H9 (cell line): ENCODE measurements at regions not wholly inside any gene's neighbourhood (a gene's known extent, or its start where the extent isn't known, plus 50 kb on each side); places are given as distances from the start of the nearest gene placed in this dataset.

Experiments used
- DNase-seq: peaks from one replicate; pipeline ENCODE4 v3.0.0-alpha.2; 2017
- H2AFZ ChIP-seq: one replicate; pipeline ENCODE4 v1.6.1; 2013; ENCODE audit warnings: mild to moderate bottlenecking, low read length, control low read depth, moderate library complexity
- H2AK5ac ChIP-seq: 2 replicates; pipeline ENCODE4 v1.6.1; 2013; ENCODE audit warnings: low read length, control low read depth, mixed read lengths; ENCODE audit not compliant: insufficient read length
- H2BK120ac ChIP-seq: one replicate; pipeline ENCODE4 v1.6.1; 2013; ENCODE audit warnings: low read depth, mild to moderate bottlenecking, low read length, control low read depth, inconsistent platforms; ENCODE audit not compliant: poor library complexity, severe bottlenecking
- H2BK12ac ChIP-seq: 2 replicates; pipeline ENCODE4 v1.6.1; 2013; ENCODE audit warnings: low read length, control low read depth, mixed read lengths, low read depth; ENCODE audit not compliant: insufficient read length
- H2BK15ac ChIP-seq: 2 replicates; pipeline ENCODE4 v1.6.1; 2013; ENCODE audit warnings: low read depth, low read length, control low read depth
- H2BK20ac ChIP-seq: one replicate; pipeline ENCODE4 v1.6.1; 2013; ENCODE audit warnings: low read depth, mild to moderate bottlenecking, low read length, control low read depth, inconsistent platforms; ENCODE audit not compliant: poor library complexity, severe bottlenecking
- H2BK5ac ChIP-seq: 2 replicates; pipeline ENCODE4 v1.6.1; 2013; ENCODE audit warnings: low read length, control low read depth, mixed read lengths; ENCODE audit not compliant: insufficient read length
- H3K14ac ChIP-seq: 2 replicates; pipeline ENCODE4 v1.6.1; 2013; ENCODE audit warnings: low read length, control low read depth; ENCODE audit not compliant: insufficient read depth
- H3K18ac ChIP-seq: 2 replicates; pipeline ENCODE4 v1.6.1; 2013; ENCODE audit warnings: low read depth, mild to moderate bottlenecking, mixed read lengths, low read length, control low read depth; ENCODE audit not compliant: insufficient read length
- H3K23ac ChIP-seq: 2 replicates; pipeline ENCODE4 v1.6.1; 2013; ENCODE audit warnings: low read length, control low read depth, mixed read lengths, low read depth; ENCODE audit not compliant: insufficient read length
- H3K23me2 ChIP-seq: 2 replicates; pipeline ENCODE4 v1.6.1; 2013; ENCODE audit warnings: low read depth, mild to moderate bottlenecking, mixed read lengths, low read length, control low read depth; ENCODE audit not compliant: insufficient read length, poor library complexity, severe bottlenecking
- H3K27ac ChIP-seq: 2 replicates; pipeline ENCODE4 v1.5.1; 2013; ENCODE audit warnings: low read length, control low read depth, mixed read lengths, low read depth; ENCODE audit not compliant: insufficient read length
- H3K27me3 ChIP-seq: 2 replicates; pipeline ENCODE4 v1.6.1; 2013; ENCODE audit warnings: low read length, control low read depth, inconsistent platforms; ENCODE audit not compliant: insufficient read depth
- H3K4ac ChIP-seq: 2 replicates; pipeline ENCODE4 v1.6.1; 2013; ENCODE audit warnings: low read depth, mild to moderate bottlenecking, control low read depth, inconsistent platforms, low read length, moderate library complexity
- H3K4me1 ChIP-seq: 2 replicates; pipeline ENCODE4 v1.6.1; 2013; ENCODE audit warnings: low read length, control low read depth, inconsistent platforms; ENCODE audit not compliant: insufficient read depth
- H3K4me2 ChIP-seq: 2 replicates; pipeline ENCODE4 v1.6.1; 2013; ENCODE audit warnings: low read length, control low read depth, mixed read lengths; ENCODE audit not compliant: insufficient read length, insufficient read depth
- H3K56ac ChIP-seq: 2 replicates; pipeline ENCODE4 v1.6.1; 2013; ENCODE audit warnings: low read depth, mild to moderate bottlenecking, mixed read lengths, low read length, control low read depth; ENCODE audit not compliant: insufficient read length
- H3K79me1 ChIP-seq: 2 replicates; pipeline ENCODE4 v1.6.1; 2013; ENCODE audit warnings: low read depth, mild to moderate bottlenecking, moderate library complexity, low read length, control low read depth, inconsistent platforms; ENCODE audit not compliant: insufficient read depth, poor library complexity, severe bottlenecking
- H3K79me2 ChIP-seq: 2 replicates; pipeline ENCODE4 v1.6.1; 2013; ENCODE audit warnings: low read length, control low read depth, inconsistent platforms; ENCODE audit not compliant: insufficient read depth
- H3K9ac ChIP-seq: 2 replicates; pipeline ENCODE4 v1.6.1; 2013; ENCODE audit warnings: low read length, control low read depth, mixed read lengths; ENCODE audit not compliant: insufficient read length; ENCODE audit errors: extremely low read depth
- H3K9me3 ChIP-seq: one replicate; pipeline ENCODE4 v1.6.1; 2013; ENCODE audit warnings: low read depth, low read length, inconsistent platforms; ENCODE audit not compliant: control insufficient read depth
- H3T11ph ChIP-seq: one replicate; pipeline ENCODE4 v1.6.1; 2013; ENCODE audit warnings: mild to moderate bottlenecking, low read length, control low read depth, inconsistent platforms
- H4K20me1 ChIP-seq: one replicate; pipeline ENCODE4 v1.6.1; 2013; ENCODE audit not compliant: control insufficient read depth, insufficient read length, insufficient read depth
- H4K5ac ChIP-seq: 2 replicates; pipeline ENCODE4 v1.6.1; 2013; ENCODE audit warnings: low read depth, mild to moderate bottlenecking, mixed read lengths, low read length, control low read depth; ENCODE audit not compliant: insufficient read length
- H4K8ac ChIP-seq: replicated peaks from 2 replicates; pipeline ENCODE4 v1.6.1; 2013; ENCODE audit warnings: low read length, control low read depth, mixed read lengths, low read depth; ENCODE audit not compliant: insufficient read length
- H4K91ac ChIP-seq: 2 replicates; pipeline ENCODE4 v1.6.1; 2013; ENCODE audit warnings: low read depth, mild to moderate bottlenecking, moderate library complexity, mixed read lengths, low read length, control low read depth; ENCODE audit not compliant: insufficient read length
- H3K27ac Mint-ChIP-seq, 3 experiments: 2 replicates in 2 of 3; 3 replicates in 1 of 3; pipeline ENCODE4 v1.8.0; 2020 to 2021; ENCODE audit warnings: mixed read lengths in 3 of 3, mild to moderate bottlenecking in 1 of 3, moderate library complexity in 1 of 3
- H3K27me3 Mint-ChIP-seq: 2 replicates; pipeline ENCODE4 v1.8.0; 2021; ENCODE audit warnings: low read depth, mild to moderate bottlenecking, moderate library complexity, mixed read lengths
- H3K36me3 Mint-ChIP-seq, 3 experiments: 2 replicates in 2 of 3; 3 replicates in 1 of 3; pipeline ENCODE4 v1.8.0; 2020 to 2021; ENCODE audit warnings: low read depth in 3 of 3, mixed read lengths in 3 of 3; ENCODE audit not compliant: insufficient read depth in 1 of 3
- H3K4me1 Mint-ChIP-seq, 2 experiments: 2 replicates each; pipeline ENCODE4 v1.8.0; 2020; ENCODE audit warnings: mixed read lengths in 2 of 2
- H3K4me3 Mint-ChIP-seq, 2 experiments: 2 replicates in 1 of 2; 3 replicates in 1 of 2; pipeline ENCODE4 v1.8.0; 2020 to 2021; ENCODE audit warnings: mild to moderate bottlenecking in 2 of 2, mixed read lengths in 2 of 2, moderate library complexity in 1 of 2
- H3K9me3 Mint-ChIP-seq, 2 experiments: 2 replicates in 1 of 2; 3 replicates in 1 of 2; pipeline ENCODE4 v1.8.0; 2020; ENCODE audit warnings: mild to moderate bottlenecking in 2 of 2, mixed read lengths in 2 of 2, moderate library complexity in 1 of 2
- WGBS: extraction: QIAGEN DNeasy Blood & Tissue Kit; methylation state at CpG from one replicate; pipeline ENCODE4 v1.1.7; 2013; ENCODE audit warnings: missing lambda C conversion rate, low lambda C conversion rate, mixed read lengths; ENCODE audit not compliant: insufficient read length; ENCODE audit errors: extremely low coverage; 5-methylcytosine and 5-hydroxymethylcytosine counted together
- TF ChIP-seq, protein P1 (sequence below): fragments of 200-600 bp; sonication (generic); conservative IDR thresholded peaks from 3 replicates; pipeline ENCODE4 v1.8.0; 2021; ENCODE audit warnings: antibody characterized with exemption, mild to moderate bottlenecking

DNA sequence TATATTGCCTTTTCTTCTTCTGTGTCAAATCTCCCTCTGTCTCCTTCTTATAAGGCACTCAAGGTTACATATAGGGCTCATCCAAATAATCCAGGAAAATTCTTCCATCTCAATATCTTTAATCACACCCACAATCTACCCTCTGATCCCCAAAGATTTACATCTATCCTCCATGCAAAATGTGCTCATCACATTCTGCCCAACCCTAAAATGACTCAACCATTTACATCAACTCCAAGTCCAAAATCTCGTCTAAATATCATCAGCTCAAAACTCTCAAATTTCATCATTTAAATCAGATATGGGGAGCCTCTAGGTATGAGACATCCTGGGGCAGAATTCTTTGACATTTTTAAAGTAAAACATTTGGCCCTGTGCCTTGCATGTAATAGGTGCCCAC lies 1349.8 kb downstream of the SUCLG1 start:
- no peak overlapping the region for H2BK20ac ChIP-seq
- WGBS: no CpG with 5 or more reads among the region's 1 CpG
- no peaks in the 10 kb centered on the region for H3K79me1 ChIP-seq
- no peak overlapping the region for H2BK12ac ChIP-seq
- no peak overlapping the region for H2BK5ac ChIP-seq
- no peak overlapping the region for H2AK5ac ChIP-seq
- H4K91ac ChIP-seq: no peak overlapping the region
- H3T11ph ChIP-seq: no peak overlapping the region
- H4K20me1 ChIP-seq: no peaks in the 10 kb centered on the region
- H3K27me3 Mint-ChIP-seq: no peaks in the 10 kb centered on the region
- H2AFZ ChIP-seq: no peak overlapping the region
- peaks cover 20% of the 10 kb centered on the region in 2 experiments for H3K9me3 Mint-ChIP-seq
- peaks cover 9 to 21% (median 17%) of the 10 kb centered on the region in 3 experiments for H3K36me3 Mint-ChIP-seq
- H3K27me3 ChIP-seq: no peaks in the 10 kb centered on the region
- no peak overlapping the region for H3K4ac ChIP-seq
- H3K79me2 ChIP-seq: no peaks in the 10 kb centered on the region
- H3K23ac ChIP-seq: no peak overlapping the region
- no peaks in the 10 kb centered on the region; the same call in 1 of the 2 replicates for H3K4me1 ChIP-seq
- TF ChIP-seq, protein P1, sequence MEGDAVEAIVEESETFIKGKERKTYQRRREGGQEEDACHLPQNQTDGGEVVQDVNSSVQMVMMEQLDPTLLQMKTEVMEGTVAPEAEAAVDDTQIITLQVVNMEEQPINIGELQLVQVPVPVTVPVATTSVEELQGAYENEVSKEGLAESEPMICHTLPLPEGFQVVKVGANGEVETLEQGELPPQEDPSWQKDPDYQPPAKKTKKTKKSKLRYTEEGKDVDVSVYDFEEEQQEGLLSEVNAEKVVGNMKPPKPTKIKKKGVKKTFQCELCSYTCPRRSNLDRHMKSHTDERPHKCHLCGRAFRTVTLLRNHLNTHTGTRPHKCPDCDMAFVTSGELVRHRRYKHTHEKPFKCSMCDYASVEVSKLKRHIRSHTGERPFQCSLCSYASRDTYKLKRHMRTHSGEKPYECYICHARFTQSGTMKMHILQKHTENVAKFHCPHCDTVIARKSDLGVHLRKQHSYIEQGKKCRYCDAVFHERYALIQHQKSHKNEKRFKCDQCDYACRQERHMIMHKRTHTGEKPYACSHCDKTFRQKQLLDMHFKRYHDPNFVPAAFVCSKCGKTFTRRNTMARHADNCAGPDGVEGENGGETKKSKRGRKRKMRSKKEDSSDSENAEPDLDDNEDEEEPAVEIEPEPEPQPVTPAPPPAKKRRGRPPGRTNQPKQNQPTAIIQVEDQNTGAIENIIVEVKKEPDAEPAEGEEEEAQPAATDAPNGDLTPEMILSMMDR: no peak
- H3K4me2 ChIP-seq: no peak overlapping the region
- H3K4me1 Mint-ChIP-seq: peaks cover 0 to 2% of the 10 kb centered on the region in 2 experiments; a peak in 1 of 4 replicates
- H4K5ac ChIP-seq: no peak overlapping the region
- H3K56ac ChIP-seq: no peak overlapping the region
- no peak overlapping the region for H2BK15ac ChIP-seq
- peaks cover 7% of the 10 kb centered on the region for H3K9me3 ChIP-seq
- no peak overlapping the region for H3K27ac ChIP-seq
- H3K27ac Mint-ChIP-seq: no peak overlapping the region
- no peak overlapping the region for H3K4me3 Mint-ChIP-seq
- no peak overlapping the region for H2BK120ac ChIP-seq
- no peak overlapping the region for H3K9ac ChIP-seq
- no peak overlapping the region for H3K14ac ChIP-seq
- H4K8ac ChIP-seq: no peak overlapping the region
- no peaks in the 10 kb centered on the region for H3K23me2 ChIP-seq
- DNase-seq: no peak
- no peak overlapping the region for H3K18ac ChIP-seq
